WTC11 (cell line): ENCODE measurements at regions not wholly inside any gene's neighbourhood (a gene's known extent, or its start where the extent isn't known, plus 50 kb on each side); places are given as distances from the start of the nearest gene placed in this dataset.

Experiments used
- ATAC-seq: fragments of 200-7000 bp; cut with Tn5 transposase; 2 replicates; pipeline ENCODE4 v1.10.0; 2021; ENCODE audit warnings: mild to moderate bottlenecking, moderate library complexity
- CTCF ChIA-PET: fragments of 300-600 bp; sonication (Branson Sonifier 250); formaldehyde crosslinking; loops from one replicate; lab custom pipeline; 2021; ENCODE audit warnings: antibody characterized with exemption; lab: Charles Lee
- POLR2A ChIA-PET: fragments of 350-600 bp; sonication (Branson Sonifier 250); formaldehyde crosslinking; loops from one replicate; lab custom pipeline; 2021; ENCODE audit warnings: antibody characterized with exemption; lab: Charles Lee
- DNase-seq: peaks from one replicate; pipeline ENCODE4 v3.0.0; 2021; ENCODE audit warnings: low spot score
- H3K27ac Mint-ChIP-seq: 2 replicates; pipeline ENCODE4 v1.8.0; 2021; ENCODE audit warnings: mixed read lengths
- H3K27me3 Mint-ChIP-seq: 2 replicates; pipeline ENCODE4 v1.8.0; 2021; ENCODE audit warnings: low read depth, mild to moderate bottlenecking, moderate library complexity, mixed read lengths
- H3K36me3 Mint-ChIP-seq: 2 replicates; pipeline ENCODE4 v1.8.0; 2021; ENCODE audit warnings: mixed read lengths
- H3K4me1 Mint-ChIP-seq: 2 replicates; pipeline ENCODE4 v1.8.0; 2022; ENCODE audit warnings: mixed read lengths
- H3K4me3 Mint-ChIP-seq: 2 replicates; pipeline ENCODE4 v1.8.0; 2021; ENCODE audit warnings: mild to moderate bottlenecking, moderate library complexity, mixed read lengths
- H3K9me3 Mint-ChIP-seq: 2 replicates; pipeline ENCODE4 v1.8.0; 2021; ENCODE audit warnings: mixed read lengths
- AFF4 ChIP-seq: sonication (generic); formaldehyde crosslinking; IDR thresholded peaks from 2 replicates; pipeline ENCODE4 v1.8.1; 2023; ENCODE audit warnings: mild to moderate bottlenecking, missing genetic modification reagents, borderline replicate concordance
- E2F5 ChIP-seq: sonication (generic); formaldehyde crosslinking; IDR thresholded peaks from 2 replicates; pipeline ENCODE4 v1.8.1; 2022; ENCODE audit warnings: mild to moderate bottlenecking, moderate library complexity, missing genetic modification reagents
- ESRRA ChIP-seq: sonication (generic); formaldehyde crosslinking; IDR thresholded peaks from 2 replicates; pipeline ENCODE4 v1.8.1; 2022; ENCODE audit warnings: mild to moderate bottlenecking, missing genetic modification reagents, borderline replicate concordance
- HMGA2 ChIP-seq: fragments of 250-450 bp; sonication (Bioruptor Pico); IDR thresholded peaks from 2 replicates; pipeline ENCODE4 v1.4.0; 2021; ENCODE audit warnings: mild to moderate bottlenecking, moderate library complexity
- HMGXB4 ChIP-seq: sonication (generic); formaldehyde crosslinking; IDR thresholded peaks from 2 replicates; pipeline ENCODE4 v1.8.1; 2023; ENCODE audit warnings: mild to moderate bottlenecking, moderate library complexity, missing genetic modification reagents
- IRF2 ChIP-seq: sonication (generic); formaldehyde crosslinking; IDR thresholded peaks from 2 replicates; pipeline ENCODE4 v1.8.0; 2022; ENCODE audit warnings: low read depth, missing genetic modification reagents, borderline replicate concordance
- MLX ChIP-seq: sonication (generic); formaldehyde crosslinking; IDR thresholded peaks from 2 replicates; pipeline ENCODE4 v1.8.1; 2023; ENCODE audit warnings: mild to moderate bottlenecking, missing genetic modification reagents, moderate library complexity
- PRDM15 ChIP-seq: sonication (generic); formaldehyde crosslinking; IDR thresholded peaks from 2 replicates; pipeline ENCODE4 v1.8.0; 2022; ENCODE audit warnings: missing genetic modification reagents
- SMAD3 ChIP-seq: sonication (generic); formaldehyde crosslinking; IDR thresholded peaks from 2 replicates; pipeline ENCODE4 v1.8.0; 2022; ENCODE audit warnings: missing genetic modification reagents, mild to moderate bottlenecking, borderline replicate concordance
- STAT6 ChIP-seq: sonication (generic); formaldehyde crosslinking; conservative IDR thresholded peaks from 2 replicates; pipeline ENCODE4 v1.8.1; 2023; ENCODE audit warnings: mild to moderate bottlenecking, low read depth, missing genetic modification reagents, moderate library complexity
- ZNF423 ChIP-seq: fragments of 250-450 bp; sonication (Bioruptor Pico); IDR thresholded peaks from 2 replicates; pipeline ENCODE4 v2.1.2; 2022; ENCODE audit warnings: mild to moderate bottlenecking, moderate library complexity
- ZNF671 ChIP-seq: fragments of 250-450 bp; sonication (Bioruptor Pico); IDR thresholded peaks from 2 replicates; pipeline ENCODE4 v1.8.0; 2021; ENCODE audit warnings: mild to moderate bottlenecking
- ZSCAN18 ChIP-seq: fragments of 250-450 bp; sonication (Bioruptor Pico); IDR thresholded peaks from 2 replicates; pipeline ENCODE4 v2.1.2; 2022; ENCODE audit warnings: mild to moderate bottlenecking, moderate library complexity

- H3K27ac Mint-ChIP-seq = no peak overlapping the region
- H3K36me3 Mint-ChIP-seq = peaks cover 59% of the 10 kb centered on the region
- peaks cover 15% of the 10 kb centered on the region; the same call in 1 of the 2 replicates for H3K27me3 Mint-ChIP-seq
- ChIA-PET POLR2A (no interaction called here), CTCF (no interaction called here)
- ATAC-seq = no peak
- DNase-seq = no peak
- no peaks in the 10 kb centered on the region for H3K4me1 Mint-ChIP-seq
- no peak overlapping the region for H3K4me3 Mint-ChIP-seq
- TF ChIP-seq STAT6 (CRISPR knock-in tag) (no peak), AFF4 (no peak)
- TF ChIP-seq, all 79 proteins: peak for 0
- H3K9me3 Mint-ChIP-seq = peaks cover 62% of the 10 kb centered on the region
Measured at GRCh38 chr12:34204830-34205285, 182.6 kb downstream of the ALG10 start.

- CTCF ChIA-PET = no interaction called here
- H3K27ac Mint-ChIP-seq = no peak overlapping the region
Measured at GRCh38 chr12:34205401-34205800, 183.1 kb downstream of the ALG10 start.

More at GRCh38 chr12:34205401-34205800, 183.1 kb downstream of the ALG10 start:
- DNase-seq (no peak), ATAC-seq (no peak)
- peaks cover 15% of the 10 kb centered on the region; the same call in 1 of the 2 replicates for H3K27me3 Mint-ChIP-seq
- peaks cover 64% of the 10 kb centered on the region for H3K9me3 Mint-ChIP-seq
- no peaks in the 10 kb centered on the region for H3K4me1 Mint-ChIP-seq
- no peak overlapping the region for H3K4me3 Mint-ChIP-seq
- POLR2A ChIA-PET = no interaction called here
- peaks cover 60% of the 10 kb centered on the region for H3K36me3 Mint-ChIP-seq
- TF ChIP-seq MLX (no peak), ZNF671 (CRISPR knock-in tag) (no peak), ESRRA (CRISPR knock-in tag) (no peak), IRF2 (no peak), ZNF423 (CRISPR knock-in tag) (no peak), HMGA2 (CRISPR knock-in tag) (no peak), PRDM15 (CRISPR knock-in tag) (no peak), SMAD3 (CRISPR knock-in tag) (no peak), HMGXB4 (CRISPR knock-in tag) (no peak), ZSCAN18 (no peak), E2F5 (CRISPR knock-in tag) (no peak)
